ENCODE measurements at regions not wholly inside any gene's neighbourhood (a gene's known extent, or its start where the extent isn't known, plus 50 kb on each side); places are given as distances from the start of the nearest gene placed in this dataset.

DNA sequence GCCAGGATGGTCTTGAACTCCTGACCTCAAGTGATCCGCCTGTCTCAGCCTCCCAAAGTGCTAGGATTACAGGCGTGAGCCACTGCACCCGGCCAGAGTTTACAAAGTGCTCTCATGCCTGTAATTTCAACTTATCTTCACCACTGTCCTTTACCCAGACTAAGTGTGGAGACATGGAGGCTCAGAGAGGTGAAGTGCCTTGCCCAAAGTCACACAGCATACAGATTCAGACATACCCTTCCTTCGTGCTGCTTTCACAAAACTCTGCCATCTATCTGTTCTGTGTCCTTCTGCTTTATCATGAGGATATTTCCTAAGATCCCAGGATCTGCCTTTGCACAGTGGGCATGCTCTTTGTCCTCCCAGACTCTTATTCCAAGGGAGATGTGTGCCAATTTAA lies 143.6 kb upstream of the SYT13 start:
- TF ChIP-seq EP300 (IDR thresholded peaks at IDR 0.05) (no peak), POLR2A (IDR thresholded peaks at IDR 0.05) (no peak), POLR2AphosphoS5 (IDR thresholded peaks at IDR 0.05) (no peak)
- TF ChIP-seq, protein P1, sequence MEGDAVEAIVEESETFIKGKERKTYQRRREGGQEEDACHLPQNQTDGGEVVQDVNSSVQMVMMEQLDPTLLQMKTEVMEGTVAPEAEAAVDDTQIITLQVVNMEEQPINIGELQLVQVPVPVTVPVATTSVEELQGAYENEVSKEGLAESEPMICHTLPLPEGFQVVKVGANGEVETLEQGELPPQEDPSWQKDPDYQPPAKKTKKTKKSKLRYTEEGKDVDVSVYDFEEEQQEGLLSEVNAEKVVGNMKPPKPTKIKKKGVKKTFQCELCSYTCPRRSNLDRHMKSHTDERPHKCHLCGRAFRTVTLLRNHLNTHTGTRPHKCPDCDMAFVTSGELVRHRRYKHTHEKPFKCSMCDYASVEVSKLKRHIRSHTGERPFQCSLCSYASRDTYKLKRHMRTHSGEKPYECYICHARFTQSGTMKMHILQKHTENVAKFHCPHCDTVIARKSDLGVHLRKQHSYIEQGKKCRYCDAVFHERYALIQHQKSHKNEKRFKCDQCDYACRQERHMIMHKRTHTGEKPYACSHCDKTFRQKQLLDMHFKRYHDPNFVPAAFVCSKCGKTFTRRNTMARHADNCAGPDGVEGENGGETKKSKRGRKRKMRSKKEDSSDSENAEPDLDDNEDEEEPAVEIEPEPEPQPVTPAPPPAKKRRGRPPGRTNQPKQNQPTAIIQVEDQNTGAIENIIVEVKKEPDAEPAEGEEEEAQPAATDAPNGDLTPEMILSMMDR (IDR thresholded peaks at IDR 0.05): no peak
- Histone ChIP-seq H3K4me1 (no peaks in the 10 kb centered on the region), H3K4me3 (no peak overlapping the region), H3K9me3 (no peaks in the 10 kb centered on the region), H3K36me3 (no peaks in the 10 kb centered on the region), H3K27ac (no peak overlapping the region), H3K27me3 (peaks cover 54% of the 10 kb centered on the region)
- ATAC-seq: no peak
- WGBS, 2 donors (ENCODE audit: low coverage in 1 of 2): 40 to 74% methylated on average over 1 to 4 of the region's 4 CpGs

- Histone ChIP-seq H3K4me1 (no peaks in the 10 kb centered on the region), H3K36me3 (no peaks in the 10 kb centered on the region), H3K4me3 (no peak overlapping the region), H3K27ac (no peak overlapping the region), H3K27me3 (peaks cover 48% of the 10 kb centered on the region), H3K9me3 (no peaks in the 10 kb centered on the region)
- 63 to 66% methylated on average over 4 to 7 of the region's 7 CpGs for WGBS, 2 donors (ENCODE audit: low coverage in 1 of 2)
- ATAC-seq: no peak
- TF ChIP-seq, protein P1 (IDR thresholded peaks at IDR 0.05): no peak
- TF ChIP-seq POLR2A (IDR thresholded peaks at IDR 0.05): no peak
- TF ChIP-seq EP300 (IDR thresholded peaks at IDR 0.05): no peak
- no peak for TF ChIP-seq POLR2AphosphoS5 (IDR thresholded peaks at IDR 0.05)
These were observed 142.5 kb upstream of the SYT13 start for GRCh38 chr11:45428541-45429230.

GRCh38 chr11:45428116-45428515 lies 142.0 kb upstream of the SYT13 start:
- Histone ChIP-seq H3K27me3 (peaks cover 44% of the 10 kb centered on the region), H3K9me3 (no peaks in the 10 kb centered on the region), H3K4me3 (no peak overlapping the region), H3K4me1 (no peaks in the 10 kb centered on the region), H3K27ac (no peak overlapping the region), H3K36me3 (no peaks in the 10 kb centered on the region)
- no peak for ATAC-seq
- TF ChIP-seq POLR2A (IDR thresholded peaks at IDR 0.05) (no peak), POLR2AphosphoS5 (IDR thresholded peaks at IDR 0.05) (no peak), EP300 (IDR thresholded peaks at IDR 0.05) (no peak)
- TF ChIP-seq, protein P1 (IDR thresholded peaks at IDR 0.05): no peak
- WGBS, 2 donors (ENCODE audit: low coverage in 1 of 2): 81 to 97% methylated on average over 6 to 8 of the region's 9 CpGs

DNA sequence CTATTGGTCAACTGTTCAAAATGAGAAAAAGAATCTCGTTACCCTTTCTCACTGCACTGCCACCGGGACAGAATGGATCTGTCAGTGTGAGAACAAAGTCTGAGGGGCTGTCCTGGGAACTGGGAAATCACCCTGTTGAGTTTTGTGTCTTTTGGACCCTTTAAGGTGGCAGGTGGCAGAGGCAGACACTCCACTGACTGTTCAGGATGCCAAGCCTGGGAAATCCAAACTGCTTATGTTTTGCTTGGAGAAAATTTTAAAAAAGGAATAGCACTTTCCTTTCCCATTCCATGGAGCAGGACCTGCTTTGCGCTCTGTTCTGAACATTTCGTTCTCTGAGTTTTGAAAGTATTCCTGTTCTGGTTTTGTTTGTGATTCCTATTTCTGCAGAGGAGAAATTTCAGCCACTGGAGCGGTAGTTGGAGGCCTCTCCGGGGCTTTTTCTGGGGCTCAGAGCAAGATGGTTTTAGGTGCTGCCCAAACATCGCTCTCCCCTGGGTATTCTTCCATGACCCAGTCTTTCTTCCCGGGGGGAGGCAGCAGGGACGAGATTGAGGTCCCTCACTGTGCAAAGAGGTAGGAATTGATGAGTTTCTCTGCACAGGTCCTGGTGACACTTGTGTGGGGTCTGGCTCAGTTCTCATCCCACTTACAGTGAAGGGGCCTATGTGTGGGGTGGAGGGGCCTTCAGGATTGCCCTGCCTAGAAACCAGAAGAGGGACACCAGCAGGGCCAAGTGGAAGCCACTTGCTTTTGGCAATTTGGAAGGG lies 138.5 kb upstream of the SYT13 start:
- H3K27ac ChIP-seq: no peak overlapping the region
- 65 to 71% methylated on average over 4 to 8 of the region's 9 CpGs for WGBS, 2 donors (ENCODE audit: low coverage in 1 of 2)
- no peak overlapping the region for H3K4me3 ChIP-seq
- H3K36me3 ChIP-seq: no peaks in the 10 kb centered on the region
- peaks cover 0 to 12% (median 0%) of the 10 kb centered on the region in 3 donors for H3K9me3 ChIP-seq
- TF ChIP-seq EP300 (IDR thresholded peaks at IDR 0.05) (no peak), POLR2A (IDR thresholded peaks at IDR 0.05) (no peak), POLR2AphosphoS5 (IDR thresholded peaks at IDR 0.05) (no peak)
- TF ChIP-seq, protein P1 (IDR thresholded peaks at IDR 0.05): no peak
- no peaks in the 10 kb centered on the region for H3K4me1 ChIP-seq
- no peak for ATAC-seq
- peaks cover 39% of the 10 kb centered on the region for H3K27me3 ChIP-seq

Data from gastroesophageal sphincter (tissue), 4 donors.